Kidney tubule cell (primary cell): ENCODE measurements at regions not wholly inside any gene's neighbourhood (a gene's known extent, or its start where the extent isn't known, plus 50 kb on each side); places are given as distances from the start of the nearest gene placed in this dataset.

Experiments used
- DNase-seq: peaks from one replicate; pipeline ENCODE4 v3.0.0-alpha.2; 2018; ENCODE audit warnings: low spot score

DNA sequence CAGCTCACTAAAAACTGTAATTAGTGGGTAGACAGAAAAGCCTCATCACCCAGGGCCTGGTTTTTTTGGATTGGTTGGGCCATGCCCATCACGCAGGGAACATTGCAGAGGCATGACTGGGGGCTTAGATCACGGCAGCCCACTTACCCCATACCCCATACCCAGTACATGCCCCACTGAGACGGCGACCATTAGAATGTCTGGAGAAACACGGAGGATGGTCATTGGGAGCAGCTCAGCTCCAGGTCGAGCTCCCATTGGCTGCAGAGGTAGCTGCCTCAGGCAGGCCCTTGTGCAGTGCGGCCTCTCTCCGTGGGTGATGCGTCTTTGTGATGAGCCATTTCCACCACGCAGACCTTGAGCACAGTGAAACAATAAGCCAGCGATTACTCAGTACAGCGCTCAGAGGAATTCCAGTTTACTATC is 204.0 kb downstream of the GADD45G start:
- DNase-seq, result peak; percentile 65

DNA sequence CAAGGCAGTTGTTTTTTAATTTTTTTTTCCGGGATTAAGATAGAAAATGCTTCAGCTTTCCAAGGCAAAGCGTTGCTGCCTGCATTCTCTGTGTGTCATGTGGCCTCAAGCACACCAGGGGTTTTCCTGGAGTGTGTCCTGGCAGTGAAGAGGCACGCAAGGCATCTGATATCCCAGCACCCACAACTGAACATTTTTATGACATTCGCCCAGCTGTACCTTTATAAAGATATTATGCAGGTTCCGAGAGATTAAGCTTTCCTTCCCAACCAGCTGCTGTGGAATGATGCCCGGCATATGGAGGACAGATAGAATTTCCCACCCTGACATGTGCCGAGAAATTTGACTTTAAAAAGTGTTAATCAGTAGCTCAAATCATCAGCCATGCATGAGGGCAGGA is 205.6 kb downstream of the GADD45G start:
- DNase-seq, result peak; percentile 79

DNA sequence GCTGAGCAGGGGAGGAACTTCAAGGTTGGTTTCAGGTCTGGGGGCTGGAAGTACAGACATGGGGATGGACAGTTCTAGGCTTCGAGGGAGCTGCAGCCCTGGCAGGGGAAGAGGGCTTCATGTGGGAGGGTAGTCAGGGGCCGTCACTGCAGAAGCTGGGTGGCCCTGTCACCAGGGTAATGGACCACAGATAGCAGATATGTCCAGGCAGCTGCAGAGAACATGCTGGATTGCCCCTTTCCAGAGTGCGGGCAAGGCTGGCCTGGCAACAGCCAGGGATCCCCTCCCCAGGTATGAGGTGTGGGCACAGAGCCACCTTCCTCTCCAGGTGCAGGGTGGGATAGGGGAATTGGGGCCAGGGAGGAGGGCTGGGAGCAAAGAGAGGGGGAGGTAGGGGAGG is 206.5 kb downstream of the GADD45G start:
- no peak for DNase-seq

DNA sequence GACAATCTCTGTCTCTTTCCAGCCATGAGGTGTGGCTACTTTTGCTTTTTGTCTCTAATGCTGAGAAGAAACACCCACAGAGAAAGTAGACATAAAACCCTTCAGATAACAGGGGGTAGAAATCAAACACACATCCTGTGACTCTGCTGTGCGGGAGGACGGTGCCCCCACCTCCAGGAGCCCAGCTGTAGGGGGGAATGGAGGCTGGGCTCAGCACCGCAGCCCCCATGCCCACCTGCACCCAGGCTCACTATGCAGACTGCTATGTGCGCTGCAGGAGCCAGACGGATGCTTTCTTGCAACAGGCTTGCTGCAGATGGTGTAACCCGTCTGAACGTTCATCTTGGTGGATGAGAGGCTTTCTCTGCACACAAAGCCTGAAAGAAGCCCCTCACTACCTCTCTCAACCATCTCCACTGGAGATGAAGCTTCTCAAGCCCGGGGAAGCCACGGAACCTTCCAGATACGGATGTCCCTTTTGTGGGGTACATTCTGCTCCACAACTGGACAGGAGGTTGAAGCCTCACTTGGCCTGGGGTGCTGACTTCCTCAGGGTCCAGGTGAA is 207.2 kb downstream of the GADD45G start:
- no peak for DNase-seq

DNA sequence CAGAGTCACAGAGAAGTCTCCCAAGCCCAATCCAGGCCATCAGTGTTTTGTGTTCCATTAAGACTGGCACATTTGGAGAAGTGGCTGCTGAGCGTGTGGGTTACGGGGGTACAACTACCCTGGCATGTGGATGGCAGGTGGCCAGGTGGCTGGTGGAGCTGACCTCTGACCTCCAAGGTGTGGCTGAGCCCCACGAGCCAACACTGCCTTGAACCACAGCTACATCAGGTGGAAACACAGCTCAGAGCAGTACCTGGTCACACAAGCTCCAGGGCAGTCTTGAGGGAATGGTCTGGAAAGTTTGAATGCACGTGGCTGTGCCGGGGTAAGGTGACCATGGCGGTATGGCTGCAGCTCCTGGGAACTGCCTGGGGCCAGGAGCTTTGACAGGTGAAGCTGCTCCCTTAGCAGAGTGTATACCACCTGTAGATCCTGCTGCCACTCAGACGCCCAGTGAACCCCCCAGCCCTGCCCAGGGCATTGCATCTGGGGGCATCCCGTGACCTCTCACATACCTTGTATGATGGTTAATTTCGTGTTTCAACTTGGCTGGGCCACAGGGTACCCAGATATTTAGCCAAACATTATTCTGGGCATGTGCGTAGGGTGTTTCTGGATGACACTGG is 207.9 kb downstream of the GADD45G start:
- no peak for DNase-seq

DNA sequence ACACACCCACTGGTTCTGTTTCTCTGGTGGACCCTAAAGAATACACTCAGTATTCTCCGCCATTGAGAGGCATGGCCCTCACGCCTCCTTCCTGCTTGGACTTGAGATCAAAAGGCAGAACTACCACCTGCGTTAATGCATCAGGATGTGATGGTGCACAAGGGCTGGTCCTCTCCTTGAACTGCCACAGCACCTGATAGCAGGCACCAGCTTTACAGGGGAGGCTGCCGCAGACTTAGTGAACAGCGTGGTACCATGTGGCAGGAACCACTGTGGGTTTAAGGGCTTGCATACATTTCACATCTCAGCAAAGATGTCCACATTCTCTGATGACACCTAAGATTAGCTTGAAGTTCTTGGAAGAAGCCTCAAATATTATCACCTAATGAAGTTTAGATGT is 208.7 kb downstream of the GADD45G start:
- DNase-seq, result no peak

DNA sequence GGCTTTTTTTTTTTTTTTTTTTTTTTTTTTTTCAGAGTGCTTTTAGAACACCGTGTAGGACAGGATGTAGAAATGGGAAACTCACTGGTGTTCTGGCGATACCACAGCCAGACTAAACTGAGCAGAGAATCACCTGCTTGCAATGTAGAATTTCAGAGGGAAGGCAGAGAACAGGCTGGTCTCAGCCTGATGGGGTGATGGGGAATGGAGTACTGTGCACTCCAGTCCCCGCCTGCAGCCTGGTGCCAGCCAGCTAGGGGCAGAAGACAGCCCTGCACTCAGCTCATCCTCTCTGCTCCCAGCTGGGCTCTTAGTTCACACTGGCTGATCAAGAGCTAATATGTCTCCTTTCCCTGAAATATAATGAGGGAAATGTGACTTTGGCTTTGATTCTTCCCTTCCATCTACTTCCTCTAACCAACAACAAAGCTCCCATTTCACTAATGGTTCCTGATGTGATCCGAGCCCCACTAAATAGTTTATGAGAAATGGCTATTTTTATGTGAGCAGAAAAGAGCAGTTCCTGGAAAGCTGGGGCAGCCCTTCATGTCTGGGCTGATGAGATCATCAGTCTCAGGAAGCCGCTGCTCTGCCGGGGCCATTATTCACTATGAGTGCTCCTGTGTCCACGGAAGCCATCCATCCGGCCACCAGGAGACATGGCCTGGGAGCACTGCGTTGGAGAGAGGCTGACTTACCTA is 209.7 kb downstream of the GADD45G start:
- peak; percentile 64 for DNase-seq

DNA sequence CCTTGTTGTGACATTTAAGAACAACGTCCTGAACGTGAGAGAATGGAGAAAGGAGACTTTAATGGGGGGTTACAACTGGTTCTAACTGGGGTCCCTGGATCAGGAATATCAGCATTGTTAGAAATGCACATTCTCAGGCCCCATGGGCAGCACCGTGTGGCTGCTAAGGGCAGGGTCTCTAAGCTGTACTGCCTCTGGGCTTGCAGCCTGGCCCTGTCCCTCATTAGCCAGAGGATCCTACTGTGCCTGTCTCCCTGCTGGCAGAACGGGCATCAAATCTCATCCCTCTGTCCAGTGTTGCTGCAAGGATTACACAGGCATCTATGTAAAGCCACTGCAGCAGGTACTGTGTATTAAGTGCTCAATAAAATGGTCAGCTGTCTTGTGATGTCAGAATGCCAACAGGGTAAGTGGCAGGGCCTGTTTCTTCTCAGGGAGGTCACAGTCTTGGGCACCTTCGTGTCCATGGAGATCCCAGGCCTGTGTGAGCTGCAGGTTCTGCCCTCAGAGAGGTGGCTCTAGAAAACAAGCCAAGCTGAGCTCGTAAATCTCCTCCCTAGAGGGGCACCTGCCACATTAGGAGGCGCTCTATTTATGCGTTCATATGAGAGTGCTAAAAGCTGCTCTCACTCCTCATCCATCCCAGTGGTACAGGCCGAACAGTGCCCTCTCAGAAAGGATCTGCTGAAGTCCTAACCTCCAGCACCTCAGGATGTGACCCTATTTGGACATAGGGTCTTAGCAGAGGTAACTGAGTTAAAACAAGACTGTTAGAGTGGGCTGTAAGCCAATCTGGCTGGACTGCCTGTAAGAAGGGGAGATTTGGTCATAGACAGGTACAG is 210.5 kb downstream of the GADD45G start:
- DNase-seq, result no peak

DNA sequence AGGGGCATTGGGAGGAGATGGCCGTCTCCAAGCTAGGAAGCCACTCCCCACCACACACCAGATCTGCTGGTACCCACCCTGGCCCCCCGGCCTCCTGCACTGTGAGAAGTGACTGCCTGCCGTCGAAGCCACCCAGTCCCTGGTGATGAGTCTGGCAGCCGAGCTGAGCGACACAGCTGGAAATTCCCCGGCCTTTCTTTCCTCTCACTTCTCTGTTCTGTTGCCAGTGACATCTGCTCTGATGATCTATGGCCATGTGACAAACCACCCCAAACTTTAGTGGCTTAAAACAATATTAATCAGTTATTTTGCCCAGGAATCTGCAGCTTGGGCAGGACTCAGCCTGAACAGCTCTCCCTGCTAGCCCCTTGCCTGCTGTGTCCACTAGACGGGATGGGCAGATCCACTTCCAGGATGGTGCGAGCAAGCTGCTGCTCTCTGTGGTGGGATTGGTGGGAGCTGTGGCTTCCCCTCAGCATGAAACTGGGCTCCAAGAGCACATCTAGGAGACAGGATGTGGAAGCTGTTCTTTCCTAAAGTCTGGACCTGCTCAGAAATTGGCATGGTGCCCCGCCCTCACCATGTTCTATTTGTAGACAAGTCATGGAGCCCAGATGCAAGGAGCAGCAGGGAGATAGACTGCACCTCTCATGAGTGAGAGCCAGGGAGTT is 211.2 kb downstream of the GADD45G start:
- DNase-seq, result no peak

DNA sequence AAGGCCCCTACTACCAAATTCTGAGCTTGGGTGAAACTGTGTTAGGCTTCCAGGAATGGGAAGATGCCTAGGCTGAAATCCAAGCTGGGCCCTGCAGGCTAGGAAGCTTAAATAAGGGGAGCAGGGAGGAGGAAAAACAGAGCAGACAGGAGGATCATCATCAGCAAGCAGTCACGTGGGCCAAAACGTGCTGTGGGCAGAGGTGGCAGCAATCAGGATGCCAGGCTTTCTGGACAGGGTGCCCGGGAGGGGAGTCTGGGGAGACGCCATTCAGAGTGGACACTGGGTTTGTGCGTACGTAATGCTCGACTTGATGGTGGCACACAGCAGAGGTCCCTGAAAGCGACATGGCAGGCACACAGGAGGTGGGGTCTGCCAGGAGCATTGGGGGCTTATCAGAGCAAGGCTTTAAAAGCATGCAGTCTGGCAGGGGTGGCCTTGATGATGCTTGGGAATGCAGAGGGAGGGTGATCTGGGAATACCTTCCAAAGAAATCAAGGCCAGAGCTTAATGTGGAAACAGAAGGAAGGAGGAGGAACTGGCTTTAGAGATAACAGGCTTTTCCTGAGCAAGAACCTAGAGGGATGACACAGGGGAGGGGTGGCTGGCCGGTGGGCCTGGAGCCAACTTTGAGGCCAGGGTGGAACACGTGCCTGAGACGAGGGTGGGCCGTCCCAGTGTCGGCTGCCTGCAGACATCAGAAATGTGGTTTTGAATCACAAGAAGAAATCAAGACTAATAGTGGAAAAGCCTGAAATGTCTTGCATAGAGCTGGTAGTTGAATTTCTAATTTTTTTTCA is 212.5 kb downstream of the GADD45G start:
- no peak for DNase-seq

DNA sequence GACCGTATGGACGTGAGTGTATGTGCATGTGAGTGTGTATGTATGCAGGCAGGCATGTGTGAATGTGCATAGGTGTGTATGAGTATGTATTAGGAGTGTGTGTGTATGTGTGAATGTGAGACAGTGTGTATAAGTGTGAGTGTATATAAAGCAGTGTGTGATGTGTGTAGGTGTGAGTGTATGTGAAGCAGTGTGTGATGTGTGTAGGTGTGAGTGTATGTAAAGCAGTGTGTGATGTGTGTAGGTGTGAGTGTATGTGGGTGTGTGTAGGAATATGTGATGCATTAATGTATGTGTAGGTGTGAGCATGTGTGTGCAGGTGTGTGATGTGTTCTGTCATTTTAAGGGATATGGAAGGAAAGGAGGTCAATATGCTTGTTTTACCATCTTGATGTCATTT is 215.5 kb downstream of the GADD45G start:
- DNase-seq, result no peak

DNA sequence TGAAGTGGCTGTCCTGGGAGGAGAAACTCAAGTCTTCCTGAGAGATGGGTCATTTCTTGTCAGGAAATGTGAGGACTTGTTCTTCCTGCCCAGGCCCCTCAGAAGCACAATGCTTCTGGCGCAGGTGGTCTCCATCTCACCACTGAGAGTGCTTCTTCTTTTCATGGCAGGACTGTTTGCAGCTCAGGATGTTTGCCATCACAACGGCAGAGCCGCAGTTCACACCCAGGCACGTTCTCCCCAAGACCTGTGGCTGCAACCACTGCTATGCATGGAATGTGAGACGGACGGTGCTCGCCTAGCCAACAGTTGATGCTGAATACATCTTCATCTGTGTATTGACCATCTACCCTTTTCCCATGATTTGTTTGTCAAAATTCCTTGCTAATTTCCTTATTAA is 216.3 kb downstream of the GADD45G start:
- DNase-seq, result peak; percentile 48

DNA sequence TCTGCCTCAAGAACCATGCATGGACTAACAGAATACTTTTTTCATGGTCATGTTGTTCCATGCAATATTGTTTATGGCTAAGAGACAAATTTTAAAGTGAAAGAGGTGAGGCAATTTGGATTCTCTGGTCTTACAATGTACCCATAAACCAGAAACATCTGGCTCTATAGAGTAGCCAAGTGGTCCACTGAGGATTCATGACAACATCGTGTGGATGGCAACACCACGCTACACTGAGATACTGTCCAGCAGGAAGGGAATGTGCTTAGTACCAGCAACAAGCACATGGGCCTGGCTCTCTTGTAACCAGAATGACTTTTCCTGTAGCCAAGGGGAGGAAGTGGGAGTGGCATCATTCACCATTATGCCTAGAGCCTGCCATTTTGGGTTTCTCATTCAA is 218.2 kb downstream of the GADD45G start:
- DNase-seq, result no peak

DNA sequence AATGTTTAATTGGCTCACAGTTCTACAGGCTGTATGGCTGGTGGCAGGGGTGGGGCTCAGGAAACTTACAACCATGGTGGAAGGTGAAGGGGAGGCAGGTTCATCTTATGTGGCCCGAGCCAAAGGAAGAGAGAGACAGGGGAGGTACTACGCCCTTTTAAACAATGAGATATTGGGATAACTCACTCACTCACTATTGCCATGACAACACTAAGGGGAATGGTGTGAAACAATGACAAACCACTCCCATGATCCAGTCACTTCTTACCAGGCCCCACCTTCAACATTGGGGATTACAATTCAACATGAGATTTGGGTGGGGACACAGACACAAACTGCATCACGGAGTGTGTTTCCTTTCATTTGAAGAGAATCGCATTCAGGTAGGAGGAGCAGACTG is 220.9 kb downstream of the GADD45G start:
- no peak for DNase-seq

DNA sequence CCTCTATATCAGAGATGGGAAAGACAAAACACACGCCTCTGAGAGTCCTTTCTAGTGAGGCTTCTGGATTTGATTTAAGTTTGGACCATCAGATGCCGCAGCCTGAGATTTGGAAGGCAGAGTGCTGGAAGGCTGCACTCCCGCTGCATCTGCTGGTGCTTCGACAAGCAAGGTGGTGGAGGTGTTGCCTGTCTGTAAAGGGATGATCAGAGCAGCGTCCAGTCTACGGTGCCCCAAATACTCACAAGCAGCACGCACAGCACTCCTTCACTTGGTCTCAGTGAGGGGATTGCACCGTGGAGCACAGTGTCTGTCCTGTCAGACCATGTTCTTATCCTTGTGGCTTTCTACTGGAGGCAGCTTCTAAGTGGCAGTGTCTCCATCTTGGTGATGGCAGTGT is 221.4 kb downstream of the GADD45G start:
- DNase-seq, result no peak

DNA sequence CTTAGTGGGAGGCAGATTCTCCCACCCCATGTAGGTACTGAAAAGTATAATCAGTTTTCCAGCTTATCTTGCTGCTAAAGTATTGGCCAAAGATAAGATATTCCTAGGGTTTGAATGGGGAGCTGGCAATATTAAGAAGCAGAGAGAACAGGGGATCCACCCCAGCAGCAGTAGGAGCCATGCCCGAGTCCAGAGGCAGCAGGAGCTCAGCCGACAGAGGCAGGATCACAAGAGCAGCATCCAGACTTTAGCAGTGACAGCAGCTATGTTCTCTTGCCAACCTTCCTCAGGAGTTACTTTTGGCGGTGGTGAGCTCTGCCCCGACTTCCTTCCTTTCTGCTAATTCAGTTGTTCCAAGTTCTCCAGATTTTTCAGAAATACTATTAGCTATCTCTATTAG is 224.5 kb downstream of the GADD45G start:
- DNase-seq, result no peak

DNA sequence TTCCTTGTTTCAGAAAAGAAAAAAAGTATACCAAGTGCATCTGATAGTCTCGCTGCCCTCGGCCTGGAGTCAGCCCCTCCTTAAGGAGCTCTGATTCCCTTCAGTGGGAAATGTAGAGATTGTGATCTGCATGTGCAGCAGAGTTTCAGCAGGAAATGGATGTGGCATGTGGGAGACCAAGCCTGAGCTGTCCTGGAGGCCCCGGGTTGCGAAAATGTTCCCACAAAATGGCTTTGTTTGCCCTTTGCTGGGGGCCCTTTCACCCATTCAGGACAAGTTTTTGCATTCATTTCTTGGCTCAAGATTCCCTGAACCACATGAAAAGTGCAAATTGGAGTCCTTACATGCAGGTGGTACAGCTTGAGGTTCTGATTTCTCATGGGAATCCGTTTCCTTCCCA is 230.9 kb downstream of the GADD45G start:
- DNase-seq, result no peak

DNA sequence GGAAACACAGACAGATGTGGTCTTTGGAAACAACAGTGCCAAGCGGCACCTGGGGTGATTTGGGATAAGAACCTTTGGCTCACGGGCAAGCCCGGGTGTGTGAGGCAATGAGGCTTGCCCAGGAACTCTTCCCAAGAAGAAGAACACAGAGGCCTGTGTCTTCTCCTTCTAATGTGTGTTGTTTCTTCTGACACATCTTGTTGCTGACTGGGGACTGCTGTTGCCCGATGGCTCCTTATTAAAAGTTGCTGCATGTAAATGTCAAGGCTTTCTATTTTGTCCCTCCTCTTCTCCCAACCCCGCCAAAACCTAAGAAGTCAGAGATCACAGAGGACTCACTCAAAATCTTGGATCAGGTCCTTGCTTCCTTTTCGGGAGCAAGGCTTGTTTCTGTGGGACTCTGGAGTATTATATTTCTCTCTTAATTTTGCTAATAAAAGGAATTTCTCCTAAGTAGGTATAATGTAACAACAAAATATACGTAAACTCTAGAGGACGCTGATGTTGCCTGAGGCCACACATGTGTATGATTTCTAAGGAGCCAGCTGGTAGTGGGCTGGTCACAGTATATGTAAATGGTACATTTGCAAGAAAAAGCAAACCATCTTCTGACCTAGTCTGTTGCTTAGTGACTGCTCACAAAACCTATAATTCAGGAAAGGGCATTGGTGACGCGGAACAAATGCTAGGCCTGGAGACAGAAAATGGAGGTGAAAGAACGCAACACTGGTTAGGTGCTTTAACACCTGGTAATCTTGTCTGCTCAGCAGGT is 232.5 kb downstream of the GADD45G start:
- DNase-seq, result no peak

DNA sequence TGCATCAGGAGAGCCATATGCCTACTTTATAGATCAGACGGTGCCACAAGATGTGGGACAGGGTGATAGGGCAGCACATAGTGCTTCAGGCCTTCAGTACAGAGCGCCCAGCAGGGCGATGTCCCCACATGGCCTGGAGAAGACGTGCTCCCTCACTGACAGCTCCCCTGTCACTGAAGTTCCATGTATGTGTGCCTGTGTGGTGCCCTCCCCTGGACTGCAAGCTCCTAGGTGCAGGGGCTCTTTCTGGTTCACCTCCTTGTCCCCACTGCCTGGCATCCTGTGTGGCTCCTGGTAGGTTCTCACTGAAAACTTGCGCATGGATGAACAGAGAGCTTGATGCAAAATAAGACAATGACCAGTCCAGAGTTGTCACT is 233.1 kb downstream of the GADD45G start:
- DNase-seq, result no peak

DNA sequence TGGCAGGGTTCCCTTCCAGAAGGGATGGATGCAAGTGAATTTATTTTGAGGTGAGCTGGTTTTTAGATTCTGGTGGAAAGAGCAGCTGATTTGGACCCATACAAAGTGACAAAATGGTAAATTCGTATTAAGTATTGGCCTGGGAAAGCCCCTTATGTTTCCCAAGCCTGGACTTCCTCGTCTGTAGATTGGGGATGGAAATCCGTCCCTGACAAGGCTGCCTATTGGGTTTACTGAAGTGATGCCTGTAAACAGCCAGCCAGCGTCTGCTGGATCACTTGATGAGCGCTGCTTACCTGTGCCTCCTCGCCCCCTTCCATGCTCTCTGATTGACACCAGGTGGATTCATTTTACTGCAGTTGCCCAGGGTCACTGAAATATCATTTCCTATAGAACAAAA is 233.8 kb downstream of the GADD45G start:
- DNase-seq, result no peak

DNA sequence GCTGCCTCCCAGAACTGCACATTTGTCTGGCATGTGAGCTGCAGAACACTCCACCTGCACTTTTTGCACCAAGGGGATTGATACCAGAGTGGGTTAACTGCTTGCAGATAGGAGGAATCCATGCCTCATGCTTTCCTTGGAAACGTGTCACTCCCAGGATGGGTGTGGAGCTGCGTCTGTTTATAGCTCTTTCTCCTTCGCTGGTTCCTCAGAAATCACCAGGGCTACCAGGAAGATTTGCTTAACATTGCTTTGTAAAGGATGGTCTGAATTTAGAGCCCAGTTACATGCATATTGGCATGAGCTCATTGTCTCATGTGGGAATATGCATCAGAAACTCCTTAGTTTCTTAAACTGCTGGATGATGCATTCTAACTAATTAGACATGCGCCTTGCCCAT is 234.6 kb downstream of the GADD45G start:
- DNase-seq, result no peak
